PC-3 (cell line): ENCODE measurements at regions not wholly inside any gene's neighbourhood (a gene's known extent, or its start where the extent isn't known, plus 50 kb on each side); places are given as distances from the start of the nearest gene placed in this dataset.

Source experiments
- CTCF ChIP-seq: fragments of 300-600 bp; sonication (generic); conservative IDR thresholded peaks from 2 replicates; pipeline ENCODE4 v1.5.1; 2017; ENCODE audit warnings: antibody characterized with exemption, low read depth, mild to moderate bottlenecking, low read length
- EZH2 ChIP-seq: fragments of 300-600 bp; sonication (generic); IDR thresholded peaks from one replicate; pipeline ENCODE4 v1.6.1; 2017; ENCODE audit warnings: antibody characterized with exemption, mild to moderate bottlenecking, low read length; ENCODE audit not compliant: unreplicated experiment
- EZH2phosphoT487 ChIP-seq: fragments of 300-600 bp; sonication (generic); IDR thresholded peaks from 2 replicates; pipeline ENCODE4 v1.6.1; 2018; ENCODE audit warnings: mild to moderate bottlenecking, antibody characterized with exemption, low read length, borderline replicate concordance

- TF ChIP-seq CTCF (no peak), EZH2 (no peak), EZH2phosphoT487 (no peak)
These were observed 58.4 kb upstream of the ARID1B start for GRCh38 chr6:156718647-156719394.
